Esophagus muscularis mucosa (tissue), 4 donors: ENCODE measurements at regions not wholly inside any gene's neighbourhood (a gene's known extent, or its start where the extent isn't known, plus 50 kb on each side); places are given as distances from the start of the nearest gene placed in this dataset.

ENCODE experiments used
- CTCF ChIP-seq, 3 experiments: fragments of 200-600 bp in 2 of 3; fragments of 450-650 bp in 1 of 3; sonication (generic) in 2 of 3; IDR thresholded peaks; one replicate each; pipeline ENCODE4 v1.5.1; 2017 to 2019; ENCODE audit warnings: antibody characterized with exemption in 3 of 3, mild to moderate bottlenecking in 2 of 3, moderate library complexity in 1 of 3
- EP300 ChIP-seq: sonication (generic); formaldehyde crosslinking; IDR thresholded peaks from one replicate; pipeline ENCODE4 v1.6.1; 2017; ENCODE audit warnings: antibody characterized with exemption
- POLR2A ChIP-seq: fragments of 450-650 bp; IDR thresholded peaks from one replicate; pipeline ENCODE4 v1.6.1; 2017; ENCODE audit warnings: antibody characterized with exemption, moderate library complexity, mild to moderate bottlenecking, low read depth
- POLR2AphosphoS5 ChIP-seq, 2 donors: sonication (generic); formaldehyde crosslinking; IDR thresholded peaks; one replicate each; pipeline ENCODE4 v1.6.1; 2017; ENCODE audit warnings: antibody characterized with exemption in 2 of 2

DNA sequence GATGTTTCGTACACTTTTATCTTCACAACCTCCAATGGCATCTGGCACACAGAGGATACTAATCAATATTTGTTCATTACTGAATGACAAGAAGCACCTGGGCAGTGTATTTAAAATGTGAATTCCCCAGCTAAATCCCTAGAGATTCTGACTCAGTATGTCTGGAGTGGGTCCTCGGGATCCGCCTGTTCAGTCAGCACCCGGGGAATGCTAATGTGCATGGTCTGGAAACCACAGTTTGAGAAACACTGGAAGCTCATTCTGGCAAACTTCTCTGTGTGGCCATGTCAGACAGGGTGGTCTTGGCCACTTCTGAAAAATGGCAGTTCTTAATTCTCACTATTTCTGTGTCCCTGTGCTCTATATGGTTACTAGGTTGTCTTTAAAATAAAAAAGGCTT, 138.8 kb upstream of the VCX start:
- TF ChIP-seq CTCF (IDR thresholded peaks at IDR 0.05): no peak
- TF ChIP-seq POLR2A: no peak
- TF ChIP-seq POLR2AphosphoS5 (IDR thresholded peaks at IDR 0.05): no peak
- no peak for TF ChIP-seq EP300
